GM12892 (cell line): ENCODE measurements at regions not wholly inside any gene's neighbourhood (a gene's known extent, or its start where the extent isn't known, plus 50 kb on each side); places are given as distances from the start of the nearest gene placed in this dataset.

ENCODE experiments used
- POLR2A ChIP-seq: IDR thresholded peaks from 2 replicates; pipeline ENCODE4 v1.6.1; 2011; ENCODE audit warnings: low read depth, low read length, control low read depth
- POLR2AphosphoS5 ChIP-seq: IDR thresholded peaks from 2 replicates; pipeline ENCODE4 v1.6.1; 2011; ENCODE audit warnings: low read depth, low read length, control low read depth
- TAF1 ChIP-seq: IDR thresholded peaks from 2 replicates; pipeline ENCODE4 v1.6.1; 2011; ENCODE audit warnings: low read depth, mild to moderate bottlenecking, control low read depth, low read length, borderline replicate concordance

DNA sequence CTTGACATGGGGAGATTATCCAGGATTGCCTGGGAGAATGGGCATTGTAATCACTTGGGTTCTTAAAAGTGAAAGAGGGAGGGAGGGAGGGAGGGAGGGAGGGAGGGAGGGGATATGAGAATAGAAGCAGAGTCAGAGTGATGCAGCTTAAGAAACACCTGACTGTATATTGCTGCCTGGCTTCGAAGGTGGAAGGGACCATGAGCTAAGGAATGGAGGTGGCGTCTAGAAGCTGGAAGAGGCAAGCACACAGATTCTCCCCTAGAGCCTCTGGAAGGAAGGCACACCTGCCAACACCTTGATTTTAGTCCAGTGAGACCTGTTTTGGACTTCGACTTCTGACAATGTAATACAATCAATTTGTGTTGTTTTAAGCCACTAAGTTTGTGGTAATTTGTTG lies 78.4 kb downstream of the PRL start:
- TF ChIP-seq POLR2A (no peak), POLR2AphosphoS5 (no peak), TAF1 (no peak)
